H1 (cell line): ENCODE measurements at regions not wholly inside any gene's neighbourhood (a gene's known extent, or its start where the extent isn't known, plus 50 kb on each side); places are given as distances from the start of the nearest gene placed in this dataset.

ENCODE experiments used
- CTCF ChIA-PET: fragments of 300-600 bp; sonication (Branson Sonifier 250); formaldehyde crosslinking; loops from one replicate; lab custom pipeline; 2021; ENCODE audit not compliant: partially characterized antibody; lab: Charles Lee
- POLR2A ChIA-PET: fragments of 300-600 bp; sonication (Branson Sonifier 250); formaldehyde crosslinking; loops from one replicate; lab custom pipeline; 2021; ENCODE audit warnings: inconsistent platforms; ENCODE audit not compliant: partially characterized antibody; lab: Charles Lee
- DNase-seq, 2 experiments: peaks; one replicate each; pipeline versions ENCODE4 v3.0.0 to v3.0.0-alpha.2; 2010 to 2022; ENCODE audit warnings: low spot score in 2 of 2, low read depth in 1 of 2, mixed read lengths in 1 of 2
- FAIRE-seq: peaks from 2 replicates; lab custom pipeline; 2011; peaks lifted over from hg19 to GRCh38; lab: Jason Lieb, UNC
- H2AFZ ChIP-seq: 2 replicates; pipeline ENCODE4 v1.8.1; 2012; ENCODE audit warnings: low read length, inconsistent platforms
- H2AK5ac ChIP-seq: 2 replicates; pipeline ENCODE4 v1.6.1; 2013; ENCODE audit warnings: low read depth, low read length
- H2BK120ac ChIP-seq: replicated peaks from 2 replicates; pipeline ENCODE3; 2013; ENCODE audit warnings: low read depth, low read length, inconsistent platforms
- H2BK12ac ChIP-seq: 2 replicates; pipeline ENCODE4 v1.6.1; 2013; ENCODE audit warnings: low read depth, low read length
- H2BK15ac ChIP-seq: 2 replicates; pipeline ENCODE4 v1.6.1; 2013; ENCODE audit warnings: low read length
- H2BK20ac ChIP-seq: 2 replicates; pipeline ENCODE4 v1.6.1; 2013; ENCODE audit warnings: low read length
- H2BK5ac ChIP-seq: 2 replicates; pipeline ENCODE4 v1.6.1; 2013; ENCODE audit warnings: low read depth, low read length
- H3K14ac ChIP-seq: 2 replicates; pipeline ENCODE4 v1.6.1; 2013; ENCODE audit warnings: inconsistent platforms; ENCODE audit not compliant: insufficient read length
- H3K18ac ChIP-seq: 2 replicates; pipeline ENCODE4 v1.6.1; 2013; ENCODE audit warnings: low read length; ENCODE audit errors: extremely low read depth
- H3K23ac ChIP-seq: 2 replicates; pipeline ENCODE4 v1.6.1; 2013; ENCODE audit warnings: inconsistent platforms; ENCODE audit not compliant: insufficient read length
- H3K23me2 ChIP-seq: 2 replicates; pipeline ENCODE4 v1.6.1; 2013; ENCODE audit warnings: low read depth, low read length
- H3K27ac ChIP-seq: 2 replicates; pipeline ENCODE4 v1.6.1; 2011; ENCODE audit warnings: low read depth, low read length, inconsistent platforms
- H3K27me3 ChIP-seq, 4 experiments: replicated peaks in 1 of 4; 1 replicate in 1 of 4; 2 replicates in 3 of 4; pipeline versions ENCODE4 v1.6.1 to v1.8.1; 2011 to 2013; ENCODE audit warnings: low read length in 3 of 4, mild to moderate bottlenecking in 3 of 4, inconsistent platforms in 2 of 4, mixed read lengths in 2 of 4, moderate library complexity in 1 of 4; ENCODE audit not compliant: control insufficient read depth in 3 of 4, insufficient read depth in 3 of 4; ENCODE audit errors: extremely low read depth in 1 of 4
- H3K36me3 ChIP-seq, 4 experiments: 2 replicates each; pipeline versions ENCODE4 v1.6.1 to v1.8.1; 2011 to 2013; ENCODE audit warnings: mild to moderate bottlenecking in 4 of 4, low read length in 3 of 4, moderate library complexity in 2 of 4, control low read depth in 1 of 4, inconsistent platforms in 1 of 4; ENCODE audit not compliant: insufficient read depth in 4 of 4, control insufficient read depth in 2 of 4
- H3K4ac ChIP-seq: replicated peaks from 2 replicates; pipeline ENCODE3; 2013; ENCODE audit warnings: low read length, low read depth, mixed read lengths, inconsistent platforms; ENCODE audit not compliant: insufficient read length
- H3K4me1 ChIP-seq, 4 experiments: replicated peaks in 1 of 4; 1 replicate in 1 of 4; 2 replicates in 3 of 4; pipeline versions ENCODE4 v1.6.1 to v1.8.1; 2011 to 2013; ENCODE audit warnings: low read length in 3 of 4, inconsistent platforms in 2 of 4, mixed read lengths in 1 of 4; ENCODE audit not compliant: insufficient read depth in 4 of 4, control insufficient read depth in 3 of 4
- H3K4me2 ChIP-seq, 2 experiments: 2 replicates each; pipeline versions ENCODE4 v1.6.1 to v1.8.1; 2011 to 2013; ENCODE audit warnings: low read depth in 2 of 2, low read length in 2 of 2, control low read depth in 1 of 2, inconsistent platforms in 1 of 2, mild to moderate bottlenecking in 1 of 2; ENCODE audit not compliant: insufficient read depth in 1 of 2
- H3K4me3 ChIP-seq, 4 experiments: fragments of 200-600, 300-600 bp in 1 of 4; sonication (generic), shearing (Covaris generic), sonication (Bioruptor Twin) in 1 of 4; 2 replicates each; pipeline versions ENCODE4 v1.5.1 to v1.8.1; 2011 to 2016; ENCODE audit warnings: low read length in 4 of 4, low read depth in 3 of 4, control low read depth in 2 of 4, inconsistent platforms in 2 of 4, mild to moderate bottlenecking in 2 of 4, mixed read lengths in 1 of 4, moderate library complexity in 1 of 4; ENCODE audit not compliant: insufficient read depth in 2 of 4; ENCODE audit errors: extremely low read depth in 1 of 4
- H3K56ac ChIP-seq: replicated peaks from 2 replicates; pipeline ENCODE3; 2013; ENCODE audit warnings: low read depth, mild to moderate bottlenecking, mixed read lengths, low read length, inconsistent platforms; ENCODE audit not compliant: insufficient read length
- H3K79me1 ChIP-seq: 2 replicates; pipeline ENCODE4 v1.6.1; 2013; ENCODE audit warnings: low read depth, low read length, control low read depth
- H3K79me2 ChIP-seq, 2 experiments: 2 replicates each; pipeline versions ENCODE4 v1.6.1 to v1.8.1; 2012 to 2013; ENCODE audit warnings: low read length in 2 of 2, mild to moderate bottlenecking in 2 of 2, inconsistent platforms in 1 of 2; ENCODE audit not compliant: insufficient read depth in 2 of 2, control insufficient read depth in 1 of 2
- H3K9ac ChIP-seq, 4 experiments: replicated peaks in 1 of 4; 1 replicate in 1 of 4; 2 replicates in 3 of 4; pipeline versions ENCODE4 v1.6.1 to v1.8.1; 2011 to 2013; ENCODE audit warnings: low read depth in 3 of 4, low read length in 3 of 4, control low read depth in 2 of 4, mild to moderate bottlenecking in 2 of 4, moderate library complexity in 2 of 4, inconsistent platforms in 1 of 4; ENCODE audit errors: extremely low read depth in 1 of 4
- H3K9me3 ChIP-seq, 2 experiments: 2 replicates each; pipeline versions ENCODE4 v1.6.1 to v1.8.1; 2012 to 2013; ENCODE audit warnings: mild to moderate bottlenecking in 2 of 2, moderate library complexity in 2 of 2, control low read depth in 1 of 2, inconsistent platforms in 1 of 2, low read depth in 1 of 2, low read length in 1 of 2, mixed read lengths in 1 of 2; ENCODE audit not compliant: insufficient read depth in 2 of 2
- H4K20me1 ChIP-seq, 2 experiments: replicated peaks in 1 of 2; 2 replicates each; pipeline versions ENCODE3 to v1.8.1; 2011 to 2013; ENCODE audit warnings: inconsistent platforms in 2 of 2, low read length in 2 of 2, mild to moderate bottlenecking in 1 of 2; ENCODE audit not compliant: insufficient read depth in 2 of 2, control insufficient read depth in 1 of 2
- H4K5ac ChIP-seq: 2 replicates; pipeline ENCODE4 v1.6.1; 2013; ENCODE audit warnings: low read length, low read depth, mixed read lengths, inconsistent platforms; ENCODE audit not compliant: insufficient read length
- H4K8ac ChIP-seq: 2 replicates; pipeline ENCODE4 v1.8.0; 2013; ENCODE audit warnings: mild to moderate bottlenecking, moderate library complexity, low read length, inconsistent platforms; ENCODE audit not compliant: insufficient read depth; ENCODE audit errors: extremely low read depth
- H4K91ac ChIP-seq: replicated peaks from 2 replicates; pipeline ENCODE3; 2013; ENCODE audit warnings: low read length, mixed read lengths, inconsistent platforms; ENCODE audit not compliant: insufficient read length
- ATF2 ChIP-seq: IDR thresholded peaks from 2 replicates; pipeline ENCODE4 v1.6.1; 2012; ENCODE audit warnings: low read length, inconsistent platforms
- BACH1 ChIP-seq: IDR thresholded peaks from 2 replicates; pipeline ENCODE4 v1.6.1; 2012; ENCODE audit warnings: low read length, improper control_type of control experiment
- CREB1 ChIP-seq: IDR thresholded peaks from 2 replicates; pipeline ENCODE4 v1.6.1; 2012; ENCODE audit warnings: inconsistent platforms
- GTF2F1 ChIP-seq: IDR thresholded peaks from 2 replicates; pipeline ENCODE4 v1.6.1; 2012; ENCODE audit warnings: low read depth, low read length, improper control_type of control experiment, borderline replicate concordance
- HDAC6 ChIP-seq: IDR thresholded peaks from one replicate; pipeline ENCODE4 v1.7.1; 2012; ENCODE audit warnings: low read depth, mild to moderate bottlenecking, inconsistent platforms, low read length, moderate library complexity
- NRF1 ChIP-seq: IDR thresholded peaks from 2 replicates; pipeline ENCODE4 v1.6.1; 2011; ENCODE audit warnings: mild to moderate bottlenecking, low read depth, low read length, improper control_type of control experiment
- PHF8 ChIP-seq: fragments of 200-600 bp; sonication (generic); conservative IDR thresholded peaks from 2 replicates; pipeline ENCODE4 v1.7.1; 2012; ENCODE audit warnings: low read depth, mild to moderate bottlenecking, inconsistent platforms, low read length, moderate library complexity
- SIRT6 ChIP-seq: IDR thresholded peaks from one replicate; pipeline ENCODE4 v1.7.1; 2012; ENCODE audit warnings: low read length, inconsistent platforms
- SIX5 ChIP-seq: IDR thresholded peaks from 2 replicates; pipeline ENCODE4 v1.6.1; 2011; ENCODE audit warnings: mild to moderate bottlenecking, low read depth, low read length
- TAF7 ChIP-seq: optimal IDR thresholded peaks from 2 replicates; pipeline ENCODE3; 2011; ENCODE audit warnings: low read depth, mild to moderate bottlenecking, inconsistent platforms, low read length, moderate library complexity, borderline replicate concordance
- WGBS, 2 experiments: shearing (Covaris generic) in 1 of 2; methylation state at CpG; one replicate each; pipeline versions ENCODE4 v1.1.6 to v1.1.7; 2013 to 2015; ENCODE audit warnings: low lambda C conversion rate in 2 of 2, mixed read lengths in 2 of 2, inconsistent platforms in 1 of 2, low coverage in 1 of 2, missing lambda C conversion rate in 1 of 2; ENCODE audit not compliant: insufficient replicate concordance in 2 of 2, insufficient coverage in 1 of 2, insufficient read length in 1 of 2; ENCODE audit errors: extremely low coverage in 1 of 2, missing lambda C conversion rate in 1 of 2; 5-methylcytosine and 5-hydroxymethylcytosine counted together
- TF ChIP-seq, protein P1 (sequence below), 3 experiments: IDR thresholded peaks; 1 replicate in 2 of 3; 2 replicates in 1 of 3; pipeline versions ENCODE4 v1.5.1 to v1.6.1; 2011; ENCODE audit warnings: low read length in 3 of 3, mild to moderate bottlenecking in 3 of 3, inconsistent platforms in 2 of 3, low read depth in 1 of 3, moderate library complexity in 1 of 3; ENCODE audit not compliant: insufficient read depth in 1 of 3; ENCODE audit errors: control extremely low read depth in 1 of 3

GRCh38 chr5:144085381-144085780, 85.1 kb downstream of the YIPF5 start:
- H3K36me3 ChIP-seq = no peaks in the 10 kb centered on the region; a peak in 1 of 8 replicates
- no peaks in the 10 kb centered on the region for H3K79me2 ChIP-seq
- no peak overlapping the region for H2BK12ac ChIP-seq
- H4K91ac ChIP-seq = no peak overlapping the region
- H3K79me1 ChIP-seq = no peaks in the 10 kb centered on the region
- H4K20me1 ChIP-seq = no peaks in the 10 kb centered on the region
- no peak overlapping the region for H4K5ac ChIP-seq
- H3K9ac ChIP-seq = no peak overlapping the region
- H2BK120ac ChIP-seq = no peak overlapping the region
- WGBS, 2 experiments = 93% methylated on average over 3 of the region's 3 CpGs; no CpG with 5 or more reads in 1 of the 2 experiments
- H3K9me3 ChIP-seq = peaks cover 4 to 8% of the 10 kb centered on the region in 2 experiments; a peak in 2 of 4 replicates
- no peak for FAIRE-seq
- H3K27ac ChIP-seq = no peak overlapping the region
- H2BK20ac ChIP-seq = no peak overlapping the region
- no peaks in the 10 kb centered on the region for H3K4me1 ChIP-seq
- H2AK5ac ChIP-seq = no peak overlapping the region
- POLR2A ChIA-PET = no interaction called here
- H2AFZ ChIP-seq = no peak overlapping the region
- H3K4me2 ChIP-seq = no peak overlapping the region
- DNase-seq = no peak
- no peak overlapping the region for H3K14ac ChIP-seq
- H3K23me2 ChIP-seq = no peaks in the 10 kb centered on the region
- no peak overlapping the region for H3K4ac ChIP-seq
- no peaks in the 10 kb centered on the region for H3K27me3 ChIP-seq
- CTCF ChIA-PET = no interaction called here
- no peak overlapping the region for H3K4me3 ChIP-seq
- H3K56ac ChIP-seq = no peak overlapping the region
- H3K23ac ChIP-seq = no peak overlapping the region
- no peak overlapping the region for H2BK15ac ChIP-seq
- H2BK5ac ChIP-seq = no peak overlapping the region
- H4K8ac ChIP-seq = no peak overlapping the region
- no peak overlapping the region for H3K18ac ChIP-seq
- TF ChIP-seq TAF7 = no peak
- no peak for TF ChIP-seq ATF2
- TF ChIP-seq NRF1 = no peak
- no peak for TF ChIP-seq CREB1
- no peak for TF ChIP-seq BACH1
- no peak for TF ChIP-seq SIRT6
- no peak for TF ChIP-seq PHF8
- TF ChIP-seq SIX5 = no peak
- TF ChIP-seq GTF2F1 = no peak
- no peak for TF ChIP-seq HDAC6
- TF ChIP-seq, protein P1, sequence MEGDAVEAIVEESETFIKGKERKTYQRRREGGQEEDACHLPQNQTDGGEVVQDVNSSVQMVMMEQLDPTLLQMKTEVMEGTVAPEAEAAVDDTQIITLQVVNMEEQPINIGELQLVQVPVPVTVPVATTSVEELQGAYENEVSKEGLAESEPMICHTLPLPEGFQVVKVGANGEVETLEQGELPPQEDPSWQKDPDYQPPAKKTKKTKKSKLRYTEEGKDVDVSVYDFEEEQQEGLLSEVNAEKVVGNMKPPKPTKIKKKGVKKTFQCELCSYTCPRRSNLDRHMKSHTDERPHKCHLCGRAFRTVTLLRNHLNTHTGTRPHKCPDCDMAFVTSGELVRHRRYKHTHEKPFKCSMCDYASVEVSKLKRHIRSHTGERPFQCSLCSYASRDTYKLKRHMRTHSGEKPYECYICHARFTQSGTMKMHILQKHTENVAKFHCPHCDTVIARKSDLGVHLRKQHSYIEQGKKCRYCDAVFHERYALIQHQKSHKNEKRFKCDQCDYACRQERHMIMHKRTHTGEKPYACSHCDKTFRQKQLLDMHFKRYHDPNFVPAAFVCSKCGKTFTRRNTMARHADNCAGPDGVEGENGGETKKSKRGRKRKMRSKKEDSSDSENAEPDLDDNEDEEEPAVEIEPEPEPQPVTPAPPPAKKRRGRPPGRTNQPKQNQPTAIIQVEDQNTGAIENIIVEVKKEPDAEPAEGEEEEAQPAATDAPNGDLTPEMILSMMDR (IDR thresholded peaks at IDR 0.05; ENCODE audit: control extremely low read depth in 1 of 3, insufficient read depth in 1 of 3, low read depth in 1 of 3, low read length in 3 of 3) = no peak
